ENCODE measurements at regions not wholly inside any gene's neighbourhood (a gene's known extent, or its start where the extent isn't known, plus 50 kb on each side); places are given as distances from the start of the nearest gene placed in this dataset.

- Histone ChIP-seq H3K27me3 (ENCODE audit: control insufficient read depth, insufficient read depth, low read length) (no peaks in the 10 kb centered on the region), H3K36me3 (ENCODE audit: control insufficient read depth in 2 of 3, insufficient read depth in 3 of 3, low read length in 3 of 3) (no peaks in the 10 kb centered on the region), H3K27ac (ENCODE audit: low read depth in 2 of 2, low read length in 2 of 2) (no peak overlapping the region), H3K9ac (ENCODE audit: low read length in 3 of 3) (no peak overlapping the region), H3K4me1 (ENCODE audit: control insufficient read depth in 2 of 3, insufficient read depth in 2 of 3, low read depth in 1 of 3, low read length in 3 of 3) (no peaks in the 10 kb centered on the region), H3K4me3 (ENCODE audit: low read length in 3 of 3) (no peak overlapping the region), H3K9me3 (ENCODE audit: control insufficient read depth in 2 of 3, insufficient read depth in 1 of 3, low read length in 3 of 3) (peaks cover 0 to 2% (median under 1%) of the 10 kb centered on the region in 3 donors)
- FAIRE-seq, result no peak
- no peak for DNase-seq
- intact Hi-C loops (cut with DNase I), result no loop called here
- no peak for TF ChIP-seq CTCF (IDR thresholded peaks at IDR 0.05; ENCODE audit: borderline replicate concordance, extremely low read depth, insufficient read depth)
These were observed 512.5 kb upstream of the LRRTM4 start for GRCh38 chr2:78034706-78035105.

- FAIRE-seq (no peak), DNase-seq (no peak)
- intact Hi-C loops (cut with DNase I), result no loop called here
- no peaks in the 10 kb centered on the region for H3K27me3 ChIP-seq (ENCODE audit: control insufficient read depth, insufficient read depth, low read length)
- TF ChIP-seq CTCF (IDR thresholded peaks at IDR 0.05; ENCODE audit: borderline replicate concordance, extremely low read depth, insufficient read depth), result no peak
- H3K9me3 ChIP-seq (ENCODE audit: control insufficient read depth in 2 of 3, insufficient read depth in 1 of 3, low read length in 3 of 3), result no peaks in the 10 kb centered on the region
- no peak overlapping the region for H3K4me3 ChIP-seq (ENCODE audit: low read length in 3 of 3)
- no peaks in the 10 kb centered on the region for H3K36me3 ChIP-seq (ENCODE audit: control insufficient read depth in 2 of 3, insufficient read depth in 3 of 3, low read length in 3 of 3)
- H3K9ac ChIP-seq (ENCODE audit: low read length in 3 of 3), result no peak overlapping the region
- no peak overlapping the region for H3K27ac ChIP-seq (ENCODE audit: low read depth in 2 of 2, low read length in 2 of 2)
- no peaks in the 10 kb centered on the region for H3K4me1 ChIP-seq (ENCODE audit: control insufficient read depth in 2 of 3, insufficient read depth in 2 of 3, low read depth in 1 of 3, low read length in 3 of 3)
These were observed 513.6 kb upstream of the LRRTM4 start for GRCh38 chr2:78035804-78036203.

- DNase-seq, result no peak
- FAIRE-seq, result no peak
- Histone ChIP-seq H3K27me3 (ENCODE audit: control insufficient read depth, insufficient read depth, low read length) (no peaks in the 10 kb centered on the region), H3K9me3 (ENCODE audit: control insufficient read depth in 2 of 3, insufficient read depth in 1 of 3, low read length in 3 of 3) (no peaks in the 10 kb centered on the region), H3K27ac (ENCODE audit: low read depth in 2 of 2, low read length in 2 of 2) (no peak overlapping the region), H3K4me1 (ENCODE audit: control insufficient read depth in 2 of 3, insufficient read depth in 2 of 3, low read depth in 1 of 3, low read length in 3 of 3) (no peaks in the 10 kb centered on the region), H3K36me3 (ENCODE audit: control insufficient read depth in 2 of 3, insufficient read depth in 3 of 3, low read length in 3 of 3) (no peaks in the 10 kb centered on the region), H3K9ac (ENCODE audit: low read length in 3 of 3) (no peak overlapping the region), H3K4me3 (ENCODE audit: low read length in 3 of 3) (no peak overlapping the region)
- TF ChIP-seq CTCF (IDR thresholded peaks at IDR 0.05; ENCODE audit: borderline replicate concordance, extremely low read depth, insufficient read depth), result no peak
- intact Hi-C loops (cut with DNase I), result no loop called here
These were observed 529.3 kb upstream of the LRRTM4 start for GRCh38 chr2:78051480-78051879.

- TF ChIP-seq CTCF (IDR thresholded peaks at IDR 0.05; ENCODE audit: borderline replicate concordance, extremely low read depth, insufficient read depth), result no peak
- intact Hi-C loops (cut with DNase I), result no loop called here
- H3K36me3 ChIP-seq (ENCODE audit: control insufficient read depth in 2 of 3, insufficient read depth in 3 of 3, low read length in 3 of 3), result no peaks in the 10 kb centered on the region
- FAIRE-seq (no peak), DNase-seq (no peak)
- H3K4me3 ChIP-seq (ENCODE audit: low read length in 3 of 3), result no peak overlapping the region
- H3K9me3 ChIP-seq (ENCODE audit: control insufficient read depth in 2 of 3, insufficient read depth in 1 of 3, low read length in 3 of 3), result no peaks in the 10 kb centered on the region
- H3K27ac ChIP-seq (ENCODE audit: low read depth in 2 of 2, low read length in 2 of 2), result no peak overlapping the region
- no peak overlapping the region for H3K9ac ChIP-seq (ENCODE audit: low read length in 3 of 3)
- no peaks in the 10 kb centered on the region for H3K27me3 ChIP-seq (ENCODE audit: control insufficient read depth, insufficient read depth, low read length)
- no peaks in the 10 kb centered on the region for H3K4me1 ChIP-seq (ENCODE audit: control insufficient read depth in 2 of 3, insufficient read depth in 2 of 3, low read depth in 1 of 3, low read length in 3 of 3)
These were observed 534.8 kb upstream of the LRRTM4 start for GRCh38 chr2:78056976-78057375.

Measured in kidney (tissue), 13 donors.